HepG2 (cell line): ENCODE measurements at regions not wholly inside any gene's neighbourhood (a gene's known extent, or its start where the extent isn't known, plus 50 kb on each side); places are given as distances from the start of the nearest gene placed in this dataset.

Experiments used
- ATAC-seq: fragments of 200-7000 bp; cut with Tn5 transposase; 3 replicates; pipeline ENCODE4 v1.9.1; 2020; ENCODE audit warnings: mild to moderate bottlenecking, moderate library complexity
- BruUV-seq: library from RNA; stranded (reverse); fragments of 400-500 nt; replicated peaks from 2 replicates; lab custom pipeline; 2021; lab: Mats Ljungman, UMichigan
- CTCF ChIA-PET: fragments of 300-600 bp; formaldehyde crosslinking; extraction: SDS; loops from one replicate; lab custom pipeline; 2021; ENCODE audit warnings: low total read pairs, inconsistent platforms, low intra/inter-chr PET ratio; lab: Yijun Ruan, JAX
- POLR2A ChIA-PET: fragments of 350-600 bp; sonication (Branson Sonifier 250); formaldehyde crosslinking; loops from one replicate; lab custom pipeline; 2020; ENCODE audit warnings: antibody characterized with exemption, inconsistent platforms; lab: Yijun Ruan, JAX
- DNase-seq: peaks from one replicate; pipeline ENCODE4 v3.0.0-alpha.2; 2015; ENCODE audit warnings: low spot score
- FAIRE-seq: peaks from 3 replicates; lab custom pipeline; 2011; peaks lifted over from hg19 to GRCh38; lab: Jason Lieb, UNC
- H2AFZ ChIP-seq: one replicate; pipeline ENCODE4 v1.6.1; 2011; ENCODE audit warnings: low read length, inconsistent platforms
- H3K27ac ChIP-seq: fragments of 300-600 bp; 3 replicates; pipeline ENCODE4 v1.8.0; 2011; ENCODE audit warnings: mixed run types, mild to moderate bottlenecking, mixed read lengths, low read length, inconsistent platforms; ENCODE audit not compliant: insufficient read depth; ENCODE audit errors: extremely low read length
- H3K27me3 ChIP-seq, 2 experiments: fragments of 200-600 bp in 1 of 2; 2 replicates in 1 of 2; 3 replicates in 1 of 2; pipeline versions ENCODE4 v1.6.0 to v1.8.0; 2011; ENCODE audit warnings: low read length in 2 of 2, mild to moderate bottlenecking in 2 of 2, moderate library complexity in 2 of 2, inconsistent platforms in 1 of 2; ENCODE audit not compliant: insufficient read depth in 2 of 2, control insufficient read depth in 1 of 2
- H3K36me3 ChIP-seq, 2 experiments: fragments of 200-600 bp in 1 of 2; replicated peaks in 1 of 2; 2 replicates in 1 of 2; 3 replicates in 1 of 2; pipeline versions ENCODE4 v1.5.1 to v1.8.0; 2011; ENCODE audit warnings: low read length in 2 of 2, inconsistent platforms in 1 of 2; ENCODE audit not compliant: insufficient read depth in 2 of 2, control insufficient read depth in 1 of 2
- H3K4me1 ChIP-seq: 2 replicates; pipeline ENCODE4 v1.5.1; 2012; ENCODE audit warnings: low read length, inconsistent platforms; ENCODE audit not compliant: insufficient read depth
- H3K4me2 ChIP-seq: 2 replicates; pipeline ENCODE4 v1.6.0; 2011; ENCODE audit warnings: low read depth, low read length, inconsistent platforms
- H3K4me3 ChIP-seq, 3 experiments: fragments of 200-600 bp in 1 of 3; sonication (generic), shearing (Covaris generic) in 1 of 3; replicated peaks in 1 of 3; 2 replicates each; pipeline ENCODE4 v1.5.1; 2011 to 2016; ENCODE audit warnings: low read length in 3 of 3, inconsistent platforms in 2 of 3, low read depth in 2 of 3, mild to moderate bottlenecking in 2 of 3, control low read depth in 1 of 3, mixed read lengths in 1 of 3; ENCODE audit not compliant: insufficient read depth in 1 of 3
- H3K79me2 ChIP-seq: one replicate; pipeline ENCODE4 v1.6.1; 2011; ENCODE audit warnings: low read length, inconsistent platforms; ENCODE audit not compliant: insufficient read depth
- H3K9ac ChIP-seq: 2 replicates; pipeline ENCODE4 v1.6.0; 2011; ENCODE audit warnings: mild to moderate bottlenecking, low read depth, low read length, inconsistent platforms; ENCODE audit not compliant: insufficient read depth
- H3K9me3 ChIP-seq: 2 replicates; pipeline ENCODE4 v1.5.1; 2012; ENCODE audit warnings: mild to moderate bottlenecking, low read length
- H4K20me1 ChIP-seq: 2 replicates; pipeline ENCODE4 v1.6.0; 2011; ENCODE audit warnings: inconsistent platforms, mild to moderate bottlenecking, low read length, moderate library complexity; ENCODE audit not compliant: insufficient read depth
- CCAR2 ChIP-seq: fragments of 200-400 bp; formaldehyde crosslinking; optimal IDR thresholded peaks from 2 replicates; pipeline ENCODE3; 2018; ENCODE audit warnings: low read depth, mild to moderate bottlenecking, low read length, moderate library complexity
- EZH2 ChIP-seq: conservative IDR thresholded peaks from 2 replicates; pipeline ENCODE4 v1.6.1; 2012; ENCODE audit warnings: mild to moderate bottlenecking, low read depth, low read length, moderate library complexity
- FOXO4 ChIP-seq: sonication (generic); formaldehyde crosslinking; conservative IDR thresholded peaks from 2 replicates; pipeline ENCODE4 v1.8.1; 2023; ENCODE audit warnings: missing genetic modification reagents
- KAT8 ChIP-seq: IDR thresholded peaks from 2 replicates; pipeline ENCODE4 v1.6.1; 2016; ENCODE audit warnings: missing genetic modification reagents, missing compliant biosample characterization
- KLF6 ChIP-seq: IDR thresholded peaks from 2 replicates; pipeline ENCODE4 v1.8.0; 2016; ENCODE audit warnings: missing biosample characterization, missing genetic modification reagents
- MAFK ChIP-seq, 2 experiments: IDR thresholded peaks in 1 of 2; conservative IDR thresholded peaks in 1 of 2; 2 replicates each; pipeline ENCODE4 v1.6.1; 2011; ENCODE audit warnings: improper control_type of control experiment in 2 of 2, low read length in 2 of 2
- POGK ChIP-seq: sonication (generic); formaldehyde crosslinking; conservative IDR thresholded peaks from 2 replicates; pipeline ENCODE4 v1.8.0; 2022; ENCODE audit warnings: mild to moderate bottlenecking, moderate library complexity, missing genetic modification reagents
- SALL2 ChIP-seq: sonication (generic); formaldehyde crosslinking; IDR thresholded peaks from 2 replicates; pipeline ENCODE4 v1.8.1; 2023; ENCODE audit warnings: mild to moderate bottlenecking, missing genetic modification reagents, inconsistent platforms
- TGIF2 ChIP-seq: IDR thresholded peaks from 2 replicates; pipeline ENCODE4 v1.6.1; 2016; ENCODE audit warnings: control low read depth, missing compliant biosample characterization
- ZFP62 ChIP-seq: sonication (generic); formaldehyde crosslinking; IDR thresholded peaks from 2 replicates; pipeline ENCODE4 v1.4.0; 2020; ENCODE audit warnings: missing genetic modification reagents
- ZKSCAN5 ChIP-seq: sonication (generic); formaldehyde crosslinking; IDR thresholded peaks from 2 replicates; pipeline ENCODE4 v1.5.1; 2020; ENCODE audit warnings: mild to moderate bottlenecking, missing genetic modification reagents
- ZNF17 ChIP-seq: sonication (generic); formaldehyde crosslinking; IDR thresholded peaks from 2 replicates; pipeline ENCODE4 v1.5.0; 2020; ENCODE audit warnings: mild to moderate bottlenecking, missing genetic modification reagents
- ZNF34 ChIP-seq: sonication (generic); formaldehyde crosslinking; IDR thresholded peaks from 2 replicates; pipeline ENCODE4 v1.4.0; 2020; ENCODE audit warnings: mild to moderate bottlenecking, missing genetic modification reagents, borderline replicate concordance
- ZNF354B ChIP-seq: sonication (generic); formaldehyde crosslinking; IDR thresholded peaks from 2 replicates; pipeline ENCODE4 v1.8.0; 2022; ENCODE audit warnings: mild to moderate bottlenecking, missing genetic modification reagents
- ZNF616 ChIP-seq: sonication (generic); formaldehyde crosslinking; IDR thresholded peaks from 2 replicates; pipeline ENCODE4 v1.5.0; 2020; ENCODE audit warnings: low read depth, mild to moderate bottlenecking, missing genetic modification reagents
- ZNF775 ChIP-seq: sonication (generic); formaldehyde crosslinking; IDR thresholded peaks from 2 replicates; pipeline ENCODE4 v1.4.0; 2020; ENCODE audit warnings: missing genetic modification reagents, mild to moderate bottlenecking, moderate library complexity, borderline replicate concordance
- WGBS: methylation state at CpG from one replicate; pipeline ENCODE4 v1.1.6; 2017; ENCODE audit warnings: low lambda C conversion rate; 5-methylcytosine and 5-hydroxymethylcytosine counted together
- in situ Hi-C: cut with HindIII; loops from 2 replicates; pipeline ENCODE4 v1.10.0; 2017; ENCODE audit warnings: low pct_unique_long_range_greater_than_20kb; ENCODE audit not compliant: extremely low pct_ligation_motif_present
- intact Hi-C: fragments of 100-400 bp; cut with micrococcal nuclease; formaldehyde crosslinking; loops from one replicate; pipeline ENCODE4 v1.10.0; 2022; ENCODE audit not compliant: unreplicated experiment

GRCh38 chr7:46653848-46654247, 732.8 kb upstream of the IGFBP3 start:
- H3K79me2 ChIP-seq, result no peaks in the 10 kb centered on the region
- no peaks in the 10 kb centered on the region for H3K27me3 ChIP-seq
- 26% methylated on average over 2 of the region's 2 CpGs for WGBS
- H3K36me3 ChIP-seq, result no peaks in the 10 kb centered on the region
- FAIRE-seq, result no peak
- ATAC-seq, result no peak
- H4K20me1 ChIP-seq, result no peaks in the 10 kb centered on the region
- H3K4me2 ChIP-seq, result no peak overlapping the region
- TF ChIP-seq POGK (CRISPR knock-in tag), result no peak
- TF ChIP-seq ZKSCAN5 (CRISPR knock-in tag), result no peak
- 0 out of 4 replicates have a peak, but pooled peaks of 1 of the 2 experiments have one; percentile 4 for TF ChIP-seq MAFK (conservative IDR thresholded peaks at IDR 0.05 in 1 of 2, IDR thresholded peaks at IDR 0.05 in 1 of 2; ENCODE audit: low read length in 2 of 2)
- TF ChIP-seq ZNF34, result no peak
- no peak for TF ChIP-seq KLF6 (CRISPR knock-in tag)
- TF ChIP-seq ZFP62 (CRISPR knock-in tag), result no peak
- no peak for TF ChIP-seq ZNF17
- no peak overlapping the region for H3K4me3 ChIP-seq
- no peak overlapping the region for H2AFZ ChIP-seq
- no TSS peak for BruUV-seq
- CTCF ChIA-PET, result no interaction called here
- POLR2A ChIA-PET, result no interaction called here
- peaks cover 16% of the 10 kb centered on the region; the same call in 1 of the 2 replicates for H3K9me3 ChIP-seq
- intact Hi-C loops (no loop called here), in situ Hi-C loops (no loop called here)
- no peak overlapping the region for H3K9ac ChIP-seq
- no peak overlapping the region for H3K27ac ChIP-seq
- no peaks in the 10 kb centered on the region for H3K4me1 ChIP-seq
- DNase-seq, result no peak

- H3K79me2 ChIP-seq, result no peaks in the 10 kb centered on the region
- no peaks in the 10 kb centered on the region for H4K20me1 ChIP-seq
- in situ Hi-C loops (no loop called here), intact Hi-C loops (no loop called here)
- H2AFZ ChIP-seq, result no peak overlapping the region
- peaks cover 16% of the 10 kb centered on the region for H3K9me3 ChIP-seq
- ChIA-PET CTCF (no interaction called here), POLR2A (no interaction called here)
- H3K4me3 ChIP-seq, result no peak overlapping the region
- no peak for DNase-seq
- H3K4me1 ChIP-seq, result no peaks in the 10 kb centered on the region
- no peak overlapping the region for H3K4me2 ChIP-seq
- no peaks in the 10 kb centered on the region for H3K36me3 ChIP-seq
- ATAC-seq, result no peak
- no peak overlapping the region for H3K27ac ChIP-seq
- H3K27me3 ChIP-seq, result no peaks in the 10 kb centered on the region
- no TSS peak for BruUV-seq
- WGBS, result 17% methylated on average over 4 of the region's 4 CpGs
- H3K9ac ChIP-seq, result no peak overlapping the region
- no peak for FAIRE-seq
- no peak for TF ChIP-seq FOXO4
- TF ChIP-seq ZNF354B (CRISPR knock-in tag), result no peak
- TF ChIP-seq EZH2, result no peak
- no peak for TF ChIP-seq SALL2 (CRISPR knock-in tag)
- no peak for TF ChIP-seq ZNF616
- no peak for TF ChIP-seq TGIF2 (CRISPR knock-in tag)
- no peak for TF ChIP-seq CCAR2
- no peak for TF ChIP-seq KAT8 (CRISPR knock-in tag)
- no peak for TF ChIP-seq ZNF775 (CRISPR knock-in tag)
Measured at GRCh38 chr7:46652317-46652716, 731.2 kb upstream of the IGFBP3 start.
